ENCODE measurements at regions not wholly inside any gene's neighbourhood (a gene's known extent, or its start where the extent isn't known, plus 50 kb on each side); places are given as distances from the start of the nearest gene placed in this dataset.
"Not testable (repeated sequence)": the region's sequence is repeated elsewhere in the genome, so short reads cannot be mapped to it uniquely, and the experiment has no call there.

DNA sequence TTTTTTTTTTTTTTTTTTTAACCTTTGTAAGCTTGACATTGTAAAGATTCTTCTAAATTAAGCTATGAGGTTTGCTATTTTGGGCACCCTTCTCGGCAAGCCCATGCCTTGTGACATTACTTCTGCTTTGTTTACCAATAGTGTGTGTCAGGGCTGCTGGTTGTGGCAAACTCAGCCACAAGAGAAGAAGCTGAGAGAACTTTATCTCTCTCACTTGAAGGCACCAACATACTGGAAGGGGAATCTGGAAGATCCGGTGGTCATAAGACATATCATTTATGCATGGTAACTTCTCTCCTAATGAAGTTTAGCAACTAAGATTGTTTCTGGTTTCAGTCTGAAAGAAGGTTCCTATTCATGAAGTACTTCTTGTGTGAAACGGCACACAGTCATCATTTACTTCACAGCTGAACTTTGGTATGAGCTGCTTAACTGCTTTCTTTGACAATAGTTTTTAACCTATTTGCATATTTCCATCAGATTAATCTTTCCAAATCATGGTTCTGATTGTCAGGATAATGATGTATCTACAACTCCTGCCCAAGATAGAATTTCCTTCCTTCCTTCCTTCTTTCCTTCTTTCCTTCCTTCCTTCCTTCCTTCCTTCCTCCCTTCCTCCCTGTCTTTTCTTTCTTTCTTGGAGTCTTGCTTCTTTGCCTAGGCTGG is 189.3 kb downstream of the NFKBIZ start:
- 0 out of 2 replicates have a peak, but pooled peaks cover 2% of the 10 kb centered on the region for H3K9me3 ChIP-seq

DNA sequence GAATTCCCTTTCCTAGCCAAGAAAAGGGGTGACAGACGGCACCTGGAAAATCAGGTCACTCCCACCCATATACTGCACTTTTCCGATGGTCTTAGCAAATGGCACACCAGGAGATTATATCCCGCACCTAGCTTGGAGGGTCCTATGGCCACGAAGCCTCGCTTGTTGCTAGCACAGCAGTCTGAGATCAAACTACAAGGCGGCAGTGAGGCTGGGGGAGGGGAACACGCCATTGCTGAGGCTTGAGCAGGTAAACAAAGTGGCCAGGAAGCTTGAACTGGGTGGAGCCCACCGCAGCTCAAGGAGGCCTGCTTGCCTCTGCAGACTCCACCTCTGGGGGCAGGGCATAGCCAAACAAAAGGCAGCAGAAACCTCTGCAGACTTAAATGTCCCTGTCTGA is 190.8 kb downstream of the NFKBIZ start:
- not testable (repeated sequence) for DNase-seq, H3K4me3 ChIP-seq, H3K27me3 ChIP-seq, H3K36me3 ChIP-seq, H3K9me3 ChIP-seq

More for the DNA sequence above, 189.3 kb downstream of the NFKBIZ start:
- H3K27me3 ChIP-seq = no peaks in the 10 kb centered on the region
- no peaks in the 10 kb centered on the region for H3K36me3 ChIP-seq
- H3K4me3 ChIP-seq = no peak overlapping the region
- DNase-seq = no peak

DNA sequence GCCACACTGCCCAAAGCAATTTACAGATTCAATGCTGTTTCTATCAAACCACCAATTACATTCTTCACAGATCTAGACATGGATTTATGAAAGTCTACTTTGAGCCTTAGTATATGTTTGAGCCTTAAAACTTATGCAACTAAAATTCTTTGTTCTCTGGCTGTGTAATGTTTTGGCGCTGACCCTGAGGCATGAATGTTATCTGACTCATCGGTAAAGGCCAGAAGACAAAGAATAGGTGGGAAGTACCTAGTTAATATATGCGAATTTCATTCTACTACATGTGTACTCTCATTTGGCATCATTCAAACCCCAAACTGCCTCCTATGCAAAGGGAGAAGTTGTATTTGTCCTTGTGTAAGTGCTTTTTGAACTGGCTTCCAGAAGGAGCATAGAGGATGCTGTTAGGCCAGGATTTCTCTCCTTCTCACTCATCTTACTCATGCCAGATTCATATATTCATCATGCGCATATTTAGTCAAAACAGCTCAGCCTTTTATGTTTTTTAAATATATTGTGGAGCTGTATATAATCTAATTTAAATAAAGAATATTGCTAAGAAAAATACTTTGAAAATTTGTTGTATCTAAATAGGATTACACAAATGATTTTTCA is 204.2 kb downstream of the NFKBIZ start:
- DNase-seq = peak; percentile 76
- H3K27me3 ChIP-seq = no peaks in the 10 kb centered on the region
- no peaks in the 10 kb centered on the region for H3K36me3 ChIP-seq
- H3K4me3 ChIP-seq = no peak overlapping the region
- no peaks in the 10 kb centered on the region for H3K9me3 ChIP-seq

DNA sequence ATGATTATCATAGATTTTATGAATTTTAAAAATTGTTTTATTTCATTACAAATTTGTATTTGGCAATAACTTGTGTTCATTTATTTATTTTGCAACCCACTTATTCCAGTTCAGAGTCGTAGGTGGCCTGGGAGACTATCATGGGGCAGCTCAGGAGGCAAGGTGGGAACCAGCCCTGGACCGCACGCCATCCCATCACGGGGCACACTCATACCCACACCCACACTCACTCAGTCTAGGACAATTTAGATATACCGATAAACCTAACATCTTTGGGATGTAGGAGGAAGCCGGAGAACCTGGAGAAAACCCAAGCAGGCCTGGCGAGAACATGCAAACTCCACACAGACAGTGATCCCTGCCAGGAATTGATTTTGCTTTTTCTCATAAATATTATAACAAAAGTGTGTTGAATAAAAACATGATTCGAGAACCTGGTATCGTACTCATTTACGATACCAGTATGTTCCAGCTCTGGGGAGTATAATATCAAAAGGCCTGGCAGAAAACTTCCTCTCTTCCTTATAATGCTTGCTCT is 205.3 kb downstream of the NFKBIZ start:
- Histone ChIP-seq H3K9me3 (no peaks in the 10 kb centered on the region), H3K27me3 (no peaks in the 10 kb centered on the region), H3K36me3 (no peaks in the 10 kb centered on the region), H3K4me3 (no peak overlapping the region)
- DNase-seq = no peak

DNA sequence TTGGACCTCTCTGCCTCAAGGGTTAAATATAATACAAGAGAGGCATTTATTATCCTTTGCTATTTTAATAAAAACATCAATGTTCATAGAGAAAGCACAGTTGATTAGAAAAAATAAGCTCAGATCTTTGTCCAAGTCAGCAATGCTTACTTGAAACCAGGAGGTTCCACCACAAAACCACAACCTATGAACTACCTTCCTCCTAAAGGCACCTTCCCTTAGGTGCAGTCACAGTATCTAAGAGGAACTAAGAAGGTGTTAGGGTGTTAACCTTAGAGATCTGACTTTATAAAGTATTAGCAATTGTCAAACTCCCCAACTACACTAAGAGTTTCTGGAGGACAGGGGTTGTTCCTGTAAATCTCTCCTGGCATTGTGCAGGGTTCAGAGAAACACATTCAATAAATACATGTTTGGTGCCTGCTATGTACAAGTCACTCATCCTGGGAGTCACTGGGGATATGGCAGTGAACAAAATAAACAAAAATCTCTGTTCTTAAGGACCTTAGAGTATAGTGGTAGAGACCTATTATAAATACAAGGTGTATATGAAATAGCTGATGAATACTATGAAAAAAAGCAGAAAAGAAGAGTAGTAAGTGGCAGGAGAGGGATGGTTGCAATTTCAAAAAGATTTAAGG is 208.6 kb downstream of the NFKBIZ start:
- H3K9me3 ChIP-seq = no peaks in the 10 kb centered on the region
- no peak overlapping the region for H3K4me3 ChIP-seq
- DNase-seq = no peak
- H3K36me3 ChIP-seq = no peaks in the 10 kb centered on the region
- no peaks in the 10 kb centered on the region for H3K27me3 ChIP-seq

DNA sequence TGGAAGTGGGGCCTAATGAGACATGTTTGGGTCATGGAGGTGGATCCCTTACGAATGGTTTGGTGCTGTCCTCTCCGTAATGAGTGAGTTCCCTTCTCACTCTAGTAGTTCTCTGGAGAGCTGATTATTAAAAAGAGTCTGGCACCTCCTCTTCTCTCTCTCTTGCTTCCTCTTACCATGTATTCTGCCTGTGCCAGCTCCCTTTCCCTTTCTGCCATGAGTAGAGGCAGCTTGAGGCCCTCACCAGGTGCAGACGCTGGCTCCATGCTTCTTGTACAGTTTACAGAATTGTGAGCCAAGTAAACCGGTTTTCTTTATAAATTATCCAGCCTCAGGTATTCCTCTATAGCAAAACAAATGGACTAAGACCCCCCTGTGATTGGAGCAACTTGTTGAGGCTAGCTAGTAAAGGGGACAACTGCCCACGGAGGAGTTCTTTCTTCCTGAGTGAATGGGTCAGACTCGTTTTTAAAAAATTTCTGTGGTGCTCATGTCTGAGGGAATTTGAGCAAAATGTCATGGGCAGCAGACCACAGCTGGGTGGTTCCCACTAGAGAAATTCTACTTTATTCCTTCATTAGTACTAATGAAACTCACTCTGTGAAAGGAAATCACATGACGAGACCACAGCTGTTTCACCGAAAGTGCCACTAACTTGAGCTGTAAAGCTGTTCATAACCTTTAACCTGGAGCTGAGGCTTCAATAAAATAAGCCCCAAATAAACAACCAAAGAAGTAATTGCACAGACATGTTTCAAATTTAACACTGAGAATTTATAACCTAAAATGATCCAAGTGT is 210.0 kb downstream of the NFKBIZ start:
- Histone ChIP-seq H3K36me3 (no peaks in the 10 kb centered on the region), H3K9me3 (no peaks in the 10 kb centered on the region), H3K4me3 (no peak overlapping the region), H3K27me3 (no peaks in the 10 kb centered on the region)
- no peak for DNase-seq

DNA sequence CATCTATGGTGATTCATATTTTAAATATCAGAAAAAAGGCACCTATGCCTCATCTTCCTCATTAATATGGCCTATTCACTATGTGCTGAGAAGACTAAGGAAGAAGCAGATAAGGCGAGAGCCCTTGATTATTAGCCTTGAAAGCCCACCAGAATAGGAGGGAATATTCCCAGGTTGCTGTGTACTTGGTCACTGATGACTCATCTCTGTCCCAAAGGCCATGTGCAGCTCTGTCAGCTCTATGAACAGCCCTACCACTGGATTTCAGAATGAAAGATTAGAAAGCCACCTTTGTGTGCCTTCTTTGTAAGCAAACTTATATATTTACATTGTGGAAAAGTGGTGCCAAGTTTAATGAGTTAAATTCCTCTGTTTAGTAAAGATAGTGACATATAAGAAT is 211.5 kb downstream of the NFKBIZ start:
- no peaks in the 10 kb centered on the region for H3K27me3 ChIP-seq
- no peaks in the 10 kb centered on the region for H3K36me3 ChIP-seq
- no peak overlapping the region for H3K4me3 ChIP-seq
- H3K9me3 ChIP-seq = no peaks in the 10 kb centered on the region
- DNase-seq = no peak

DNA sequence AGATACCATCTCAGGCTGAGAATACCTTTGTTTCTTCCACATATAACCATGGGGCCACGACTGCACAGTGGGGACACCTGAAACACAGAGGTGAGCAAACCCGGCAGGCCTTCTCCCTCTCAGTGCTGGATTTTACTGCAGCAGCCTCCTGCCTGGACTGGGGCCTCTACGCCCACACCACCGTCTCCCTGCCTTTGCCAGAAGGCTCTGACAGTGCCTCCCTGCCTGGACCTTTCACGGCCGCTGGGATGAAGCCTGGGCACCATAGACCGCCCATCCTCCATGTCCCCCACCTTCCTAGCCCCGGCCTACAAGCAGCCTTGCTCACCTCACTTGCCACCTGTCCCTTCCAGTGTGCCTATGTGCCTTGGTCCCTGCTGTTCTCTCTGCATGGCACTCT is 214.3 kb downstream of the NFKBIZ start:
- Histone ChIP-seq H3K36me3 (no peaks in the 10 kb centered on the region), H3K27me3 (no peaks in the 10 kb centered on the region), H3K9me3 (no peaks in the 10 kb centered on the region), H3K4me3 (no peak overlapping the region)
- DNase-seq = no peak

DNA sequence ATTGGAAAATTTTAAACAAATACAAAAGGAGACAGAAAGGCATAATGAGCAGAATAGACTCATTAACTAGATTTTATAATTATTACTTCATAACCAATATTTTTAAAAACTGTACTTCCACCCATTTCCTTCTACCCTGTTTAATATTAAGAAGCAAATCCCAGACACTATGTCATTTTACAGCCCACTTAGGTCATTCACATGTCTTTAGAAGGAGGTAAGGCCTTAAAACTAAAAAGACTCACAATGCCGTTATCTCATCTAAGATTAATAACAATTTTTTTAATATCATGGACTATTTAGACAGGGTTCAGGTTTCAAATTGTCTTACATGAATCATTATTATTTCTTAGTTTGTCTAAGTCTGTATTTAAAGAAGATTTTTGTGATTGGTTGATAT is 217.2 kb downstream of the NFKBIZ start:
- H3K27me3 ChIP-seq = no peaks in the 10 kb centered on the region
- 0 out of 2 replicates have a peak, but pooled peaks cover 2% of the 10 kb centered on the region for H3K9me3 ChIP-seq
- DNase-seq = no peak
- no peaks in the 10 kb centered on the region for H3K36me3 ChIP-seq
- no peak overlapping the region for H3K4me3 ChIP-seq

DNA sequence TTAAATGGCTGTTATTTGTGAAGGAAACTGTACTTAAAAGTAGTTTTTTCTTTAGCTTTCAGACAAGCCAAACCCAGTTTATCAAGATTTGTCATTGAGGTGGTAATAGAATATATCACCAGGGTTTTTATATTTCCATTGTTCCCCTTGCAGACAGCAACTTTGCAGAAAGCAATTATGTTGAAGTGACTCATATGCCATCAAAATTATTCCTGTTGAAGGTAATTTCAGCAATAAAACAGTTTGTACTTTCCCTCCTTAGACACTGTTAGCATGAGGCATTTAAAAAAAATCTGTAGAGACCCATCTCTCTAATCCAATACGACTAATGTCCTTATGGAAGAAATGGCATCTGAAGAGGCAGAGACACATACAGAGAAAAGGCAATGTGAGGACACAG is 219.0 kb downstream of the NFKBIZ start:
- no peaks in the 10 kb centered on the region for H3K27me3 ChIP-seq
- 0 out of 2 replicates have a peak, but pooled peaks cover 2% of the 10 kb centered on the region for H3K9me3 ChIP-seq
- no peak for DNase-seq
- H3K36me3 ChIP-seq = no peaks in the 10 kb centered on the region
- no peak overlapping the region for H3K4me3 ChIP-seq

DNA sequence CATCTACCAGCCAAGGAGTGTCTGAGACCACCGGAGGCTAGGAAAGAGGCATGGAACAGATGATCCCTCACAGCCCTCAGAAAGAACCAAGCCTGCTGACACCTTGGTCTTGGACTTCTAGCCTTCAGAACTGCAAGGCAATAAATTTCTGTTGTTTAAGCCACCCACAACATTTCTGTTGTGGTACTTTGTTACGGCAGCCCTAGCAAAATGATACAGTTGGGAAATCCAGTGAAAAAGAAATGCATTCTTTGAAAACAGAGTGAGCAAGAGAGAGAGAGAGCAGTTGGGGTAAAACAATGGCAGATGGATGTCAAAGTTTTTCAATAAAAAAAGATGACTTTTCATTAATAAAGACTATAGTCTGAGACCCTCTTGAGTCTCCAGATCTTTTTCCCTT is 219.4 kb downstream of the NFKBIZ start:
- H3K36me3 ChIP-seq = no peaks in the 10 kb centered on the region
- 0 out of 2 replicates have a peak, but pooled peaks cover 2% of the 10 kb centered on the region for H3K9me3 ChIP-seq
- no peaks in the 10 kb centered on the region for H3K27me3 ChIP-seq
- no peak for DNase-seq
- no peak overlapping the region for H3K4me3 ChIP-seq

DNA sequence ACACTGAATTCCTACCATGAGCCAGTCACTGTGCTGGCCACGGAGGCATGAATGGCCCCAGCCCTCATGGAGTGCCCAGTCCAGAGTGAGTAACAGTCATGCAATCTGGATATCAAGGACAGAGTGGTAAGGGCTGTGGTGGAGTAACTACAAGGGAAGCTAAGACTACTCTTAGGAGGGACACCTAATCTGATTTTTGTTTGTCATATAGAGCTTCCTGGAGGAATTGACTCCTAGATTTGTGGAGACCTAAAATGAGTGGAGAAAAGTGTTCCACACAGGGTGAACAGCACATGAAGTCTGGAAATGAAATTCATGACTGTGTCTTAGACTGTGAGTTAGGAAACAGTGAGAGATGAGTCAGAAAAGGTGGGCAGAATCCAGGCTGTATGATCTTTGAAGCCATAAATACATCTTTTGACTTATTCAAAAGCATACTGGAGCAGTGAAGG is 219.9 kb downstream of the NFKBIZ start:
- Histone ChIP-seq H3K36me3 (no peaks in the 10 kb centered on the region), H3K9me3 (0 out of 2 replicates have a peak, but pooled peaks cover 2% of the 10 kb centered on the region), H3K27me3 (no peaks in the 10 kb centered on the region), H3K4me3 (no peak overlapping the region)
- DNase-seq = peak; percentile 67

DNA sequence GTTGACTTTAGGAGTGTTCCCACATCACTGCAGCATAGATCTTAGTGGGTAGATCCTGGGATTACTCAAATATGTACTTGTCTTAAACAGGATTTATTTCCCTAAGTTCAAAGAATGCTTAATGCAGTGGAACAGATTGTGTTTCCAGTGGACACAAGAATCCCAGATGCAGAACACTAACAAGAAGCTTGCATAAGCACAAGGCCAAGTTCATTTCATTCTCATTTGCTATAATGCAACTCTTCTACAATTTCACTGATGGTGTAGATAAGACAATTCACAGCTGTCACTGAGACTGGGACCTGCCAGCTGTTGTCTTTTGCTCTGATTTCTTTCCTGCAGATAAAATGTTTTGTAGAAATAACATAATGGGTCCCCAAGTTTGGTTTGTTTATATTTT is 225.6 kb downstream of the NFKBIZ start:
- H3K27me3 ChIP-seq = no peaks in the 10 kb centered on the region
- no peaks in the 10 kb centered on the region for H3K36me3 ChIP-seq
- H3K4me3 ChIP-seq = no peak overlapping the region
- 0 out of 2 replicates have a peak, but pooled peaks cover 2% of the 10 kb centered on the region for H3K9me3 ChIP-seq
- DNase-seq = no peak

DNA sequence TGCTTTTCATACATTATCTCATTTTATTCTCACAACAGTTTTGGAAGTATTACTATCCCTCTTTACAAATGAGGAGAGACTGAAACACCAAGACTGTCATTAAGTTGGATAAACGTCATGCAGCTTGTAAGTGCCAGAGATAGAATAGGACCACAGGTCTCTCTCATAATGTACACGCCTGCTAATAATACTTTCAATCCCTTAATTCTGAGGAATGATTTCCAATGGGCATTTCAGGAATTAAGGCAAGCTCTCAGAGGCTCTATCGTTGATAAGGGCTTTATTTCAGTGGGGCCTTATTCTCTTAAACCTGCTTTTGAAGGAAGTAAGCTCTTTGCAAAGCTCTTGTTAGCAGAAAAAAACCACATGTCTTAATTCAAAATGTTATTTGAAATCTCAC is 229.1 kb downstream of the NFKBIZ start:
- H3K9me3 ChIP-seq = no peaks in the 10 kb centered on the region
- no peaks in the 10 kb centered on the region for H3K27me3 ChIP-seq
- H3K36me3 ChIP-seq = no peaks in the 10 kb centered on the region
- DNase-seq = no peak
- no peak overlapping the region for H3K4me3 ChIP-seq

DNA sequence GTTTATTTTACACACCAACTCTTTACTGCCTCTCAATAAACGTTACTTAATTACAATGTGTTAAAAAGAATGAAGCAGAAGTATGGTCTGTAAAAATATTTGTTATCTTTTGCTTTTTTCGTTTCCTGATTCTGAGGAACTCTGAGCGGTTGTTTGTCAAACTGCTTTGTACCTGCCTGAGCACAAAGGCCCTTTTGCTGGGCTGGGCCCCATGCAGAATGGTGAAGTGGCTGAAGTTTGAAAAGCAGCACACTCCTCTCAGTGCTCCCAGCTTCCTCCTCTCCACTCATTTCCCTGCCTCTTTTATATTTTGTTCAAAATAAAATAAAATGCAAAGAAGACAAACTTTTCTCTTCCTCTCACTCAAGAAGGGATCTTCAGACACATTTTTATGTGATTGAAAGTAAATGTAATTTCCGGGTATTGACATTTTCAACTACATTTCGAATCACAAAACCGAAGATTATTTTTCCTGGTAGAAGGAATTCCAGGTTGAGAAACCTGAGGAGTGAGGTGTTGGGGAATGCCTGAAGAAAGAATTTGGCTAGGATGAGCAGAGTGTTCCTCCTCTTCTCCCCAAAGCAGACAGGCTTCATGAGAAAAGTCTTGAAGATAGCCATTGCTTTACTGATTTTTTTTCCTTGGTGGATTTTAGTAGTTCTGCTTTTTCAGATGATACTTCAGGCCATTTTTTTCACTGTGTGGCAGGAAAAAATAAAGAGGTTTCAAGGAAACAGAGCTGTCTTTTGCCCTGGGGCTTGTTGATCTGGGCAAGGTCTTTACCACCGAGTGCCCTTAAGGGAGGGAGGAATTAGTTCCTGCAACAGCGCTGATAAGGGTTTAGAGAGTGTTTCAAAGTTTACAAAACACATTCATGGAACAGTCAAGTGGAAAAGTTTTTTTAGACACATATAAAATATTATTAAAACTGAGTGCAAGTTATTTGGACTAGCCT is 229.8 kb downstream of the NFKBIZ start:
- no peaks in the 10 kb centered on the region for H3K9me3 ChIP-seq
- H3K27me3 ChIP-seq = no peaks in the 10 kb centered on the region
- H3K4me3 ChIP-seq = no peak overlapping the region
- no peak for DNase-seq
- no peaks in the 10 kb centered on the region for H3K36me3 ChIP-seq

DNA sequence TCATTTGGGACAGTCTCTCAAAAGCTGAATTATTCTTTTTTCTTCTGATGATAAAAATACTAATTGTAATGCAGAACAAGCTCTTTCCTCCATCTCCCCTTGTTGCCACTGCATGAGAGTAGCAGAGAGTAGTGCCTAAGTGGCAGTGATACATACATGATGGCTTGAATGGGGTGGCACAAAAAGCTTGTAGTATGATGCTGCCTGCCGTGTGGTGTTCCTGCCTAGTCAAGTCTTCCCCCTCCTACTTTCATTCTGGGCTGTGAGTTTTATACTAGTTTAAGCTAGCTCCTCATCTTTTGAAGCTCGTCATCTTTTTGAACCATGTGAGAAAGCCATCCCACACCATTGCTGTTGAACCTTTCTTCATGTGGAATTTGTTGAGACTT is 230.5 kb downstream of the NFKBIZ start:
- Histone ChIP-seq H3K9me3 (no peaks in the 10 kb centered on the region), H3K4me3 (no peak overlapping the region), H3K27me3 (no peaks in the 10 kb centered on the region), H3K36me3 (no peaks in the 10 kb centered on the region)
- DNase-seq = no peak

All from MG63 (cell line).